CD1c-positive myeloid dendritic cell (primary cell): ENCODE measurements at regions not wholly inside any gene's neighbourhood (a gene's known extent, or its start where the extent isn't known, plus 50 kb on each side); places are given as distances from the start of the nearest gene placed in this dataset.

Experiments used
- DNase-seq: peaks from one replicate; pipeline ENCODE4 v3.0.0-alpha.2; 2016; ENCODE audit errors: extremely low spot score

- peak; percentile 92 for DNase-seq
Observed at GRCh38 chr12:27179400-27180214, 64.5 kb upstream of the STK38L start.

GRCh38 chr12:27180906-27181505 is 63.1 kb upstream of the STK38L start:
- peak; percentile 83 for DNase-seq

GRCh38 chr12:27183342-27183741 is 60.7 kb upstream of the STK38L start:
- no peak for DNase-seq

GRCh38 chr12:27185234-27186021 is 58.7 kb upstream of the STK38L start:
- no peak for DNase-seq

- DNase-seq = no peak
Observed at GRCh38 chr12:27186022-27186839, 57.9 kb upstream of the STK38L start.

GRCh38 chr12:27187697-27188096 is 56.4 kb upstream of the STK38L start:
- no peak for DNase-seq

GRCh38 chr12:27190761-27191160 is 53.3 kb upstream of the STK38L start:
- DNase-seq = no peak

GRCh38 chr12:27191531-27191930 is 52.6 kb upstream of the STK38L start:
- no peak for DNase-seq

- no peak for DNase-seq
Observed at GRCh38 chr12:27192118-27192802, 51.8 kb upstream of the STK38L start.

GRCh38 chr12:27193106-27193505 is 51.0 kb upstream of the STK38L start:
- no peak for DNase-seq

- no peak for DNase-seq
Observed at GRCh38 chr12:27193854-27194544, 50.1 kb upstream of the STK38L start.
